Choroid plexus epithelial cell (primary cell): ENCODE measurements at regions not wholly inside any gene's neighbourhood (a gene's known extent, or its start where the extent isn't known, plus 50 kb on each side); places are given as distances from the start of the nearest gene placed in this dataset.
A peak's percentile ranks its signal among the peaks of the same experiment; 100 is the strongest.

ENCODE experiments used
- DNase-seq: peaks from one replicate; pipeline ENCODE4 v3.0.0-alpha.2; 2010; ENCODE audit warnings: low read depth
- H3K4me3 ChIP-seq: 2 replicates; pipeline ENCODE4 v1.5.1; 2011; ENCODE audit warnings: low read depth, mild to moderate bottlenecking, control low read depth, low read length, moderate library complexity
- CTCF ChIP-seq: conservative IDR thresholded peaks from 2 replicates; pipeline ENCODE4 v1.5.1; 2011; ENCODE audit warnings: low read depth, mild to moderate bottlenecking, control low read depth, inconsistent platforms, low read length, moderate library complexity

GRCh38 chr12:123071857-123072256 lies 79.0 kb downstream of the PITPNM2 start:
- no peak overlapping the region for H3K4me3 ChIP-seq
- no peak for TF ChIP-seq CTCF
- DNase-seq: no peak

- peak; percentile 25 for DNase-seq
- no peak for TF ChIP-seq CTCF
- H3K4me3 ChIP-seq: no peak overlapping the region
Observed at GRCh38 chr12:123071099-123071800, 79.6 kb downstream of the PITPNM2 start.

GRCh38 chr12:123070267-123071081 lies 80.4 kb downstream of the PITPNM2 start:
- DNase-seq: no peak
- no peak for TF ChIP-seq CTCF
- no peak overlapping the region for H3K4me3 ChIP-seq

GRCh38 chr12:123069436-123070266 lies 81.2 kb downstream of the PITPNM2 start:
- DNase-seq: no peak
- no peak overlapping the region for H3K4me3 ChIP-seq
- TF ChIP-seq CTCF: no peak

GRCh38 chr12:123067654-123068053 lies 83.2 kb downstream of the PITPNM2 start:
- H3K4me3 ChIP-seq: no peak overlapping the region
- DNase-seq: peak; percentile 51
- TF ChIP-seq CTCF: no peak

- DNase-seq: no peak
- H3K4me3 ChIP-seq: no peak overlapping the region
- TF ChIP-seq CTCF: no peak
Observed at GRCh38 chr12:123066384-123066710, 84.5 kb downstream of the PITPNM2 start.
